ENCODE measurements at regions not wholly inside any gene's neighbourhood (a gene's known extent, or its start where the extent isn't known, plus 50 kb on each side); places are given as distances from the start of the nearest gene placed in this dataset.

DNA sequence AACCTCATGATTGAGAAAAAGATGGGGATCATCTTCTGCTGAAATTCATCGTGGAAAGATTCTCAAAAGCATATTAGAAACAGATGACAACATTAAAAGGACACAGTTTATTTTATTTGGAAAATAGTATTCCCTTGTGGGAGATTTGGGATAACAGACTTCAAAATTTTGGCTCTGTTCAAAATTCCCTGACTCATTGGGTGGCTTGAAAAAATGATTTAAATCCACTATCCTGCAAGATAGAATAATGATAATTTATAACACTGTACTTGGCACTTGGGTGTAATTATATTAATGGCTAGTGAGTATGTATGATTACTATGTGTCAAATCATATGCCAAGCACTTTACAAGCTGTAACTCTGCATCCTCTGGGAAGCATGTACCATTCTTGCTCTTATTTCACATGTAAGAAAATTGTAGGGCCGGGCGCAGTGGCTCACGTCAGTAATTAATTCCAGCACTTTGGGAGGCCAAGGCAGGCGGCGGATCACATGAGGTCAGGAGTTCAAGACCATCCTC, 128.8 kb downstream of the LMNTD1 start:
- Histone ChIP-seq H3K27ac (ENCODE audit: low read depth in 2 of 2, low read length in 2 of 2) (no peak overlapping the region), H3K36me3 (ENCODE audit: control insufficient read depth in 2 of 2, insufficient read depth in 2 of 2, low read length in 2 of 2) (no peaks in the 10 kb centered on the region), H3K27me3 (ENCODE audit: control insufficient read depth in 2 of 2, insufficient read depth in 2 of 2, low read length in 2 of 2) (no peaks in the 10 kb centered on the region), H3K4me3 (ENCODE audit: low read length in 2 of 2) (no peak overlapping the region), H3K9me3 (ENCODE audit: control insufficient read depth in 2 of 2, low read length in 2 of 2) (no peaks in the 10 kb centered on the region), H3K9ac (ENCODE audit: low read depth in 1 of 2, low read length in 2 of 2) (no peak overlapping the region), H3K4me1 (ENCODE audit: control insufficient read depth in 2 of 2, insufficient read depth in 2 of 2, low read length in 2 of 2) (peaks cover 0 to 7% of the 10 kb centered on the region in 2 donors)

- Histone ChIP-seq H3K27ac (ENCODE audit: low read depth in 2 of 2, low read length in 2 of 2) (no peak overlapping the region), H3K9me3 (ENCODE audit: control insufficient read depth in 2 of 2, low read length in 2 of 2) (no peaks in the 10 kb centered on the region), H3K4me3 (ENCODE audit: low read length in 2 of 2) (no peak overlapping the region), H3K36me3 (ENCODE audit: control insufficient read depth in 2 of 2, insufficient read depth in 2 of 2, low read length in 2 of 2) (no peaks in the 10 kb centered on the region), H3K27me3 (ENCODE audit: control insufficient read depth in 2 of 2, insufficient read depth in 2 of 2, low read length in 2 of 2) (no peaks in the 10 kb centered on the region), H3K9ac (ENCODE audit: low read depth in 1 of 2, low read length in 2 of 2) (no peak overlapping the region), H3K4me1 (ENCODE audit: control insufficient read depth in 2 of 2, insufficient read depth in 2 of 2, low read length in 2 of 2) (peaks cover 0 to 7% of the 10 kb centered on the region in 2 donors)
These were observed 129.6 kb downstream of the LMNTD1 start for GRCh38 chr12:25423355-25424050.

GRCh38 chr12:25422241-25422640, 130.8 kb downstream of the LMNTD1 start:
- H3K36me3 ChIP-seq (ENCODE audit: control insufficient read depth in 2 of 2, insufficient read depth in 2 of 2, low read length in 2 of 2) = no peaks in the 10 kb centered on the region
- peaks cover 0 to 7% of the 10 kb centered on the region in 2 donors for H3K4me1 ChIP-seq (ENCODE audit: control insufficient read depth in 2 of 2, insufficient read depth in 2 of 2, low read length in 2 of 2)
- no peak overlapping the region for H3K9ac ChIP-seq (ENCODE audit: low read depth in 1 of 2, low read length in 2 of 2)
- no peak overlapping the region for H3K27ac ChIP-seq (ENCODE audit: low read depth in 2 of 2, low read length in 2 of 2)
- no peak overlapping the region for H3K4me3 ChIP-seq (ENCODE audit: low read length in 2 of 2)
- H3K9me3 ChIP-seq (ENCODE audit: control insufficient read depth in 2 of 2, low read length in 2 of 2) = no peaks in the 10 kb centered on the region
- no peaks in the 10 kb centered on the region for H3K27me3 ChIP-seq (ENCODE audit: control insufficient read depth in 2 of 2, insufficient read depth in 2 of 2, low read length in 2 of 2)

DNA sequence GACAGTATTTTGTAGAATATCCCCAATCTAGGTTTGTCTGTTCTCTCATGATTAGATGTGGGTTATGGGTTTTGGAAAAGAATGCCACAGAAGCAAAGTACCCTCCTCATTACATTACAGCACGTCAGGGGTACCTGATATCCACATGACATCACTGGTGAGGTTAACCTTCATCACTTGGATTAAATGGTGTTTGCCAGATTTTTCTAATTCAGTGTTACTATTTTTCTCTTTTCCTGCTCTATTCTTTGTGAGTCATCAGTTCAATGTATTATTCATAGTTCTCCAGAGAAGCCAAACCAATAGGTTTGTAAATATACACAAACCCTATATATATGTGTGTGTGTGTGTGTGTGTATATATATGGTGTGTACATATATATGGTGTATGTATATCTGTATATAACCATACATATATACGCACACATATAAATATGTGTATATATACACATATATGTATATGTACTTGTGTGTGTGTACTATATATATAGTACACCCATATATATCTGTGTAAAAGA, 131.4 kb downstream of the LMNTD1 start:
- Histone ChIP-seq H3K27me3 (ENCODE audit: control insufficient read depth in 2 of 2, insufficient read depth in 2 of 2, low read length in 2 of 2) (no peaks in the 10 kb centered on the region), H3K27ac (ENCODE audit: low read depth in 2 of 2, low read length in 2 of 2) (no peak overlapping the region), H3K36me3 (ENCODE audit: control insufficient read depth in 2 of 2, insufficient read depth in 2 of 2, low read length in 2 of 2) (no peaks in the 10 kb centered on the region), H3K4me1 (ENCODE audit: control insufficient read depth in 2 of 2, insufficient read depth in 2 of 2, low read length in 2 of 2) (peaks cover 0 to 7% of the 10 kb centered on the region in 2 donors), H3K9ac (ENCODE audit: low read depth in 1 of 2, low read length in 2 of 2) (no peak overlapping the region), H3K9me3 (ENCODE audit: control insufficient read depth in 2 of 2, low read length in 2 of 2) (no peaks in the 10 kb centered on the region), H3K4me3 (ENCODE audit: low read length in 2 of 2) (no peak overlapping the region)

DNA sequence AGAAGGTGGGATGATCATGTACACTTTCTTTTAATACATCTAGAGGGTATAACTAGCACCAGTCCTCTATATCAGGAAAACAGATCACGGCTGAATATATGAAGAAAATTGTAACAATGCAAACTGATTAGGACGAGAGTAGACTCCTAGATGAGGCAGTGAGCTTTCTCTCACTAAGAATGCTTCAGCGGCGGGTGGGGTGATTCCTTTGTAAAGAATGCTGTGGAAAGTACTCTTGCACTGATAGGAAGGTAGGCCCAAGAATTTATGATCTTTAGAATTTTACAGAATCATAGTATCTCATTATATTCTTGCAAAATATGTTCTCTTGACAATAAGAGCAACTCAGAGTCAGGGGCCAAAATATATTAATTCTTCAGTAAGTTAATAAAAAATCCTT, 133.0 kb downstream of the LMNTD1 start:
- Histone ChIP-seq H3K27me3 (ENCODE audit: control insufficient read depth in 2 of 2, insufficient read depth in 2 of 2, low read length in 2 of 2) (no peaks in the 10 kb centered on the region), H3K27ac (ENCODE audit: low read depth in 2 of 2, low read length in 2 of 2) (no peak overlapping the region), H3K4me1 (ENCODE audit: control insufficient read depth in 2 of 2, insufficient read depth in 2 of 2, low read length in 2 of 2) (peaks cover 0 to 7% of the 10 kb centered on the region in 2 donors), H3K9ac (ENCODE audit: low read depth in 1 of 2, low read length in 2 of 2) (no peak overlapping the region), H3K36me3 (ENCODE audit: control insufficient read depth in 2 of 2, insufficient read depth in 2 of 2, low read length in 2 of 2) (no peaks in the 10 kb centered on the region), H3K4me3 (ENCODE audit: low read length in 2 of 2) (no peak overlapping the region), H3K9me3 (ENCODE audit: control insufficient read depth in 2 of 2, low read length in 2 of 2) (no peaks in the 10 kb centered on the region)

- H3K4me3 ChIP-seq (ENCODE audit: low read length in 2 of 2) = no peak overlapping the region
- H3K9ac ChIP-seq (ENCODE audit: low read depth in 1 of 2, low read length in 2 of 2) = no peak overlapping the region
- H3K9me3 ChIP-seq (ENCODE audit: control insufficient read depth in 2 of 2, low read length in 2 of 2) = no peaks in the 10 kb centered on the region
- no peaks in the 10 kb centered on the region for H3K27me3 ChIP-seq (ENCODE audit: control insufficient read depth in 2 of 2, insufficient read depth in 2 of 2, low read length in 2 of 2)
- H3K4me1 ChIP-seq (ENCODE audit: control insufficient read depth in 2 of 2, insufficient read depth in 2 of 2, low read length in 2 of 2) = peaks cover 0 to 7% of the 10 kb centered on the region in 2 donors
- H3K36me3 ChIP-seq (ENCODE audit: control insufficient read depth in 2 of 2, insufficient read depth in 2 of 2, low read length in 2 of 2) = no peaks in the 10 kb centered on the region
- no peak overlapping the region for H3K27ac ChIP-seq (ENCODE audit: low read depth in 2 of 2, low read length in 2 of 2)
These were observed 133.5 kb downstream of the LMNTD1 start for GRCh38 chr12:25419595-25419994.

DNA sequence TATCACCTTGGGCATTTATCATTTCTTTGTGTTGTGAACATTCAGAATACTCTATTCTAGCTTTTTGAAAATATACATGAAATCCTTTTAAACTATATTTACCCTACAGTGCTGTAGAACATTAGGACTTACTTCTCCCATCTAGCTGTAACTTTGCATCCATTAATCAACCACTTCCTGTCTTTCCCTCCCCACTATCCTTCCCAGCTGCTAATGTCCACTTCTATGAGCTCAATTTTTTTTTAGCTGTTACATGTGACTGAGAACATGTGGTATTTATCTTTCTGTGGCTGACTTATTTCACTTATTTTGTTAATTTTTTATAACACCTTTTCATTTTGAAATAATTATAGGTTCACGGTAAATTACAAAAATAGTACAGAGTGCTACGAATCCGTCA, 136.0 kb downstream of the LMNTD1 start:
- H3K27me3 ChIP-seq (ENCODE audit: control insufficient read depth in 2 of 2, insufficient read depth in 2 of 2, low read length in 2 of 2) = no peaks in the 10 kb centered on the region
- H3K4me3 ChIP-seq (ENCODE audit: low read length in 2 of 2) = no peak overlapping the region
- no peaks in the 10 kb centered on the region for H3K4me1 ChIP-seq (ENCODE audit: control insufficient read depth in 2 of 2, insufficient read depth in 2 of 2, low read length in 2 of 2)
- no peak overlapping the region for H3K27ac ChIP-seq (ENCODE audit: low read depth in 2 of 2, low read length in 2 of 2)
- H3K9me3 ChIP-seq (ENCODE audit: control insufficient read depth in 2 of 2, low read length in 2 of 2) = no peaks in the 10 kb centered on the region
- no peak overlapping the region for H3K9ac ChIP-seq (ENCODE audit: low read depth in 1 of 2, low read length in 2 of 2)
- H3K36me3 ChIP-seq (ENCODE audit: control insufficient read depth in 2 of 2, insufficient read depth in 2 of 2, low read length in 2 of 2) = no peaks in the 10 kb centered on the region

GRCh38 chr12:25416516-25416915, 136.6 kb downstream of the LMNTD1 start:
- H3K27ac ChIP-seq (ENCODE audit: low read depth in 2 of 2, low read length in 2 of 2) = no peak overlapping the region
- no peak overlapping the region for H3K9ac ChIP-seq (ENCODE audit: low read depth in 1 of 2, low read length in 2 of 2)
- H3K36me3 ChIP-seq (ENCODE audit: control insufficient read depth in 2 of 2, insufficient read depth in 2 of 2, low read length in 2 of 2) = no peaks in the 10 kb centered on the region

DNA sequence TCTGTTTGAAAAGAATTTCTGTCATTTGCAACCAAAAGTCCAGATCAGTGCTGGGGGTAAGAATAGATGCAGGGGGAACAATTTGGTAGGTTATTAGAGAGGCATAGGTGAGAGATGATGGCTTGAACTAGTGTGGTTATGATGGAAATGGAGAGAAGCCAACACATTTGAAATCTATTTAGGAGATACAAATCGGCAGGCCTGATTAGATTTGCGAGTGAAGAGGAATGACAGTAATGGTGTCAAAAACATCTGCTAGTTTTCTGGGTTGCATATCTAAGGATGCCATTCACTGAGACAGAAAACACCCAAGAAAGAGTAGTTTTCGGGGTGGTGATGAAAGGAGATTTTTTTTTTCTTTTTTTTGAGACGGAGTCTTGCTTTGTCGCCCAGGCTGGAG, 138.1 kb downstream of the LMNTD1 start:
- Histone ChIP-seq H3K4me1 (ENCODE audit: control insufficient read depth in 2 of 2, insufficient read depth in 2 of 2, low read length in 2 of 2) (no peaks in the 10 kb centered on the region), H3K9ac (ENCODE audit: low read depth in 1 of 2, low read length in 2 of 2) (no peak overlapping the region), H3K27me3 (ENCODE audit: control insufficient read depth in 2 of 2, insufficient read depth in 2 of 2, low read length in 2 of 2) (no peaks in the 10 kb centered on the region)

More at GRCh38 chr12:25416516-25416915, 136.6 kb downstream of the LMNTD1 start:
- Histone ChIP-seq H3K4me1 (ENCODE audit: control insufficient read depth in 2 of 2, insufficient read depth in 2 of 2, low read length in 2 of 2) (no peaks in the 10 kb centered on the region), H3K27me3 (ENCODE audit: control insufficient read depth in 2 of 2, insufficient read depth in 2 of 2, low read length in 2 of 2) (no peaks in the 10 kb centered on the region), H3K9me3 (ENCODE audit: control insufficient read depth in 2 of 2, low read length in 2 of 2) (no peaks in the 10 kb centered on the region), H3K4me3 (ENCODE audit: low read length in 2 of 2) (no peak overlapping the region)

DNA sequence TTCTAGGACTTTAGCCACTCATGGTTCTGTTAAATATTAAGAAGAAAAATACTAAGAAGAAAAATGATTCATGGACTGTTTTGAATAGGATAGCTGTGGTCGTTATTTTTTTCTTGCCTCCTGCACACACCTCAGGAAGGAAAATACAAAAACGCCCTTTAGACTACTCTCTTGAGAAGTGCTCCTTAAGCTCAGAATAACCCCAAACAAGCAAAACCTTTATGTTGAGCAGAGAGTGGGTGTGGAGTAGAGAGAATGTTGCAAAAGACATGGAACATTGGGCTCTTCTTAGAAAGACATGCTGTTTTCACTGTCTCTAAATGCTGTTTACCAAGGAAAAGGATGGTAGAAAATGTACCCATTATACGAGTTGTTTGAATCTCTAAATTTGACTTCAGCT, 140.3 kb downstream of the LMNTD1 start:
- no peaks in the 10 kb centered on the region for H3K36me3 ChIP-seq (ENCODE audit: control insufficient read depth in 2 of 2, insufficient read depth in 2 of 2, low read length in 2 of 2)
- H3K27ac ChIP-seq (ENCODE audit: low read depth in 2 of 2, low read length in 2 of 2) = no peak overlapping the region
- H3K4me3 ChIP-seq (ENCODE audit: low read length in 2 of 2) = no peak overlapping the region
- no peak overlapping the region for H3K9ac ChIP-seq (ENCODE audit: low read depth in 1 of 2, low read length in 2 of 2)
- H3K27me3 ChIP-seq (ENCODE audit: control insufficient read depth in 2 of 2, insufficient read depth in 2 of 2, low read length in 2 of 2) = no peaks in the 10 kb centered on the region
- no peaks in the 10 kb centered on the region for H3K4me1 ChIP-seq (ENCODE audit: control insufficient read depth in 2 of 2, insufficient read depth in 2 of 2, low read length in 2 of 2)
- H3K9me3 ChIP-seq (ENCODE audit: control insufficient read depth in 2 of 2, low read length in 2 of 2) = no peaks in the 10 kb centered on the region

More for the DNA sequence above, 138.1 kb downstream of the LMNTD1 start:
- H3K4me3 ChIP-seq (ENCODE audit: low read length in 2 of 2) = no peak overlapping the region
- no peaks in the 10 kb centered on the region for H3K36me3 ChIP-seq (ENCODE audit: control insufficient read depth in 2 of 2, insufficient read depth in 2 of 2, low read length in 2 of 2)
- no peaks in the 10 kb centered on the region for H3K9me3 ChIP-seq (ENCODE audit: control insufficient read depth in 2 of 2, low read length in 2 of 2)
- H3K27ac ChIP-seq (ENCODE audit: low read depth in 2 of 2, low read length in 2 of 2) = no peak overlapping the region

All from mucosa of rectum (tissue), 2 donors.